ENCODE measurements at regions not wholly inside any gene's neighbourhood (a gene's known extent, or its start where the extent isn't known, plus 50 kb on each side); places are given as distances from the start of the nearest gene placed in this dataset.

GRCh38 chr20:57811374-57812020 is 101.7 kb upstream of the PMEPA1 start:
- TF ChIP-seq POLR2AphosphoS5 (IDR thresholded peaks at IDR 0.05; ENCODE audit: low read depth, low read length) (no peak), TAF1 (IDR thresholded peaks at IDR 0.05; ENCODE audit: borderline replicate concordance, insufficient read depth, low read length) (no peak), SIN3A (IDR thresholded peaks at IDR 0.05; ENCODE audit: borderline replicate concordance, insufficient read depth, low read length) (no peak), REST (IDR thresholded peaks at IDR 0.05; ENCODE audit: insufficient read depth in 1 of 2, low read depth in 2 of 2, low read length in 2 of 2) (no peak)
